H1 (cell line): ENCODE measurements at regions not wholly inside any gene's neighbourhood (a gene's known extent, or its start where the extent isn't known, plus 50 kb on each side); places are given as distances from the start of the nearest gene placed in this dataset.
"Not testable (repeated sequence)": the region's sequence is repeated elsewhere in the genome, so short reads cannot be mapped to it uniquely, and the experiment has no call there.

ENCODE experiments used
- CTCF ChIA-PET: fragments of 300-600 bp; sonication (Branson Sonifier 250); formaldehyde crosslinking; loops from one replicate; lab custom pipeline; 2021; ENCODE audit not compliant: partially characterized antibody; lab: Charles Lee
- POLR2A ChIA-PET: fragments of 300-600 bp; sonication (Branson Sonifier 250); formaldehyde crosslinking; loops from one replicate; lab custom pipeline; 2021; ENCODE audit warnings: inconsistent platforms; ENCODE audit not compliant: partially characterized antibody; lab: Charles Lee
- DNase-seq, 2 experiments: peaks; one replicate each; pipeline versions ENCODE4 v3.0.0 to v3.0.0-alpha.2; 2010 to 2022; ENCODE audit warnings: low spot score in 2 of 2, low read depth in 1 of 2, mixed read lengths in 1 of 2
- FAIRE-seq: peaks from 2 replicates; lab custom pipeline; 2011; peaks lifted over from hg19 to GRCh38; lab: Jason Lieb, UNC
- H2AFZ ChIP-seq: 2 replicates; pipeline ENCODE4 v1.8.1; 2012; ENCODE audit warnings: low read length, inconsistent platforms
- H2AK5ac ChIP-seq: 2 replicates; pipeline ENCODE4 v1.6.1; 2013; ENCODE audit warnings: low read depth, low read length
- H2BK120ac ChIP-seq: replicated peaks from 2 replicates; pipeline ENCODE3; 2013; ENCODE audit warnings: low read depth, low read length, inconsistent platforms
- H2BK12ac ChIP-seq: 2 replicates; pipeline ENCODE4 v1.6.1; 2013; ENCODE audit warnings: low read depth, low read length
- H2BK15ac ChIP-seq: 2 replicates; pipeline ENCODE4 v1.6.1; 2013; ENCODE audit warnings: low read length
- H2BK20ac ChIP-seq: 2 replicates; pipeline ENCODE4 v1.6.1; 2013; ENCODE audit warnings: low read length
- H2BK5ac ChIP-seq: 2 replicates; pipeline ENCODE4 v1.6.1; 2013; ENCODE audit warnings: low read depth, low read length
- H3K14ac ChIP-seq: 2 replicates; pipeline ENCODE4 v1.6.1; 2013; ENCODE audit warnings: inconsistent platforms; ENCODE audit not compliant: insufficient read length
- H3K18ac ChIP-seq: 2 replicates; pipeline ENCODE4 v1.6.1; 2013; ENCODE audit warnings: low read length; ENCODE audit errors: extremely low read depth
- H3K23ac ChIP-seq: 2 replicates; pipeline ENCODE4 v1.6.1; 2013; ENCODE audit warnings: inconsistent platforms; ENCODE audit not compliant: insufficient read length
- H3K23me2 ChIP-seq: 2 replicates; pipeline ENCODE4 v1.6.1; 2013; ENCODE audit warnings: low read depth, low read length
- H3K27ac ChIP-seq: 2 replicates; pipeline ENCODE4 v1.6.1; 2011; ENCODE audit warnings: low read depth, low read length, inconsistent platforms
- H3K27me3 ChIP-seq, 4 experiments: replicated peaks in 1 of 4; 1 replicate in 1 of 4; 2 replicates in 3 of 4; pipeline versions ENCODE4 v1.6.1 to v1.8.1; 2011 to 2013; ENCODE audit warnings: low read length in 3 of 4, mild to moderate bottlenecking in 3 of 4, inconsistent platforms in 2 of 4, mixed read lengths in 2 of 4, moderate library complexity in 1 of 4; ENCODE audit not compliant: control insufficient read depth in 3 of 4, insufficient read depth in 3 of 4; ENCODE audit errors: extremely low read depth in 1 of 4
- H3K36me3 ChIP-seq, 4 experiments: 2 replicates each; pipeline versions ENCODE4 v1.6.1 to v1.8.1; 2011 to 2013; ENCODE audit warnings: mild to moderate bottlenecking in 4 of 4, low read length in 3 of 4, moderate library complexity in 2 of 4, control low read depth in 1 of 4, inconsistent platforms in 1 of 4; ENCODE audit not compliant: insufficient read depth in 4 of 4, control insufficient read depth in 2 of 4
- H3K4ac ChIP-seq: replicated peaks from 2 replicates; pipeline ENCODE3; 2013; ENCODE audit warnings: low read length, low read depth, mixed read lengths, inconsistent platforms; ENCODE audit not compliant: insufficient read length
- H3K4me1 ChIP-seq, 4 experiments: replicated peaks in 1 of 4; 1 replicate in 1 of 4; 2 replicates in 3 of 4; pipeline versions ENCODE4 v1.6.1 to v1.8.1; 2011 to 2013; ENCODE audit warnings: low read length in 3 of 4, inconsistent platforms in 2 of 4, mixed read lengths in 1 of 4; ENCODE audit not compliant: insufficient read depth in 4 of 4, control insufficient read depth in 3 of 4
- H3K4me2 ChIP-seq, 2 experiments: 2 replicates each; pipeline versions ENCODE4 v1.6.1 to v1.8.1; 2011 to 2013; ENCODE audit warnings: low read depth in 2 of 2, low read length in 2 of 2, control low read depth in 1 of 2, inconsistent platforms in 1 of 2, mild to moderate bottlenecking in 1 of 2; ENCODE audit not compliant: insufficient read depth in 1 of 2
- H3K4me3 ChIP-seq, 4 experiments: fragments of 200-600, 300-600 bp in 1 of 4; sonication (generic), shearing (Covaris generic), sonication (Bioruptor Twin) in 1 of 4; 2 replicates each; pipeline versions ENCODE4 v1.5.1 to v1.8.1; 2011 to 2016; ENCODE audit warnings: low read length in 4 of 4, low read depth in 3 of 4, control low read depth in 2 of 4, inconsistent platforms in 2 of 4, mild to moderate bottlenecking in 2 of 4, mixed read lengths in 1 of 4, moderate library complexity in 1 of 4; ENCODE audit not compliant: insufficient read depth in 2 of 4; ENCODE audit errors: extremely low read depth in 1 of 4
- H3K56ac ChIP-seq: replicated peaks from 2 replicates; pipeline ENCODE3; 2013; ENCODE audit warnings: low read depth, mild to moderate bottlenecking, mixed read lengths, low read length, inconsistent platforms; ENCODE audit not compliant: insufficient read length
- H3K79me1 ChIP-seq: 2 replicates; pipeline ENCODE4 v1.6.1; 2013; ENCODE audit warnings: low read depth, low read length, control low read depth
- H3K79me2 ChIP-seq, 2 experiments: 2 replicates each; pipeline versions ENCODE4 v1.6.1 to v1.8.1; 2012 to 2013; ENCODE audit warnings: low read length in 2 of 2, mild to moderate bottlenecking in 2 of 2, inconsistent platforms in 1 of 2; ENCODE audit not compliant: insufficient read depth in 2 of 2, control insufficient read depth in 1 of 2
- H3K9ac ChIP-seq, 4 experiments: replicated peaks in 1 of 4; 1 replicate in 1 of 4; 2 replicates in 3 of 4; pipeline versions ENCODE4 v1.6.1 to v1.8.1; 2011 to 2013; ENCODE audit warnings: low read depth in 3 of 4, low read length in 3 of 4, control low read depth in 2 of 4, mild to moderate bottlenecking in 2 of 4, moderate library complexity in 2 of 4, inconsistent platforms in 1 of 4; ENCODE audit errors: extremely low read depth in 1 of 4
- H3K9me3 ChIP-seq, 2 experiments: 2 replicates each; pipeline versions ENCODE4 v1.6.1 to v1.8.1; 2012 to 2013; ENCODE audit warnings: mild to moderate bottlenecking in 2 of 2, moderate library complexity in 2 of 2, control low read depth in 1 of 2, inconsistent platforms in 1 of 2, low read depth in 1 of 2, low read length in 1 of 2, mixed read lengths in 1 of 2; ENCODE audit not compliant: insufficient read depth in 2 of 2
- H4K20me1 ChIP-seq, 2 experiments: replicated peaks in 1 of 2; 2 replicates each; pipeline versions ENCODE3 to v1.8.1; 2011 to 2013; ENCODE audit warnings: inconsistent platforms in 2 of 2, low read length in 2 of 2, mild to moderate bottlenecking in 1 of 2; ENCODE audit not compliant: insufficient read depth in 2 of 2, control insufficient read depth in 1 of 2
- H4K5ac ChIP-seq: 2 replicates; pipeline ENCODE4 v1.6.1; 2013; ENCODE audit warnings: low read length, low read depth, mixed read lengths, inconsistent platforms; ENCODE audit not compliant: insufficient read length
- H4K8ac ChIP-seq: 2 replicates; pipeline ENCODE4 v1.8.0; 2013; ENCODE audit warnings: mild to moderate bottlenecking, moderate library complexity, low read length, inconsistent platforms; ENCODE audit not compliant: insufficient read depth; ENCODE audit errors: extremely low read depth
- H4K91ac ChIP-seq: replicated peaks from 2 replicates; pipeline ENCODE3; 2013; ENCODE audit warnings: low read length, mixed read lengths, inconsistent platforms; ENCODE audit not compliant: insufficient read length
- ASH2L ChIP-seq: fragments of 200-600, 300-600 bp; sonication (generic); IDR thresholded peaks from one replicate; pipeline ENCODE4 v1.7.1; 2017; ENCODE audit warnings: low read length
- EGR1 ChIP-seq: IDR thresholded peaks from 2 replicates; pipeline ENCODE4 v1.6.1; 2011; ENCODE audit warnings: low read depth, low read length, borderline replicate concordance
- EZH2 ChIP-seq: fragments of 200-600 bp; sonication (generic); IDR thresholded peaks from 2 replicates; pipeline ENCODE4 v1.7.1; 2012; ENCODE audit warnings: low read depth, mild to moderate bottlenecking, moderate library complexity, low read length, inconsistent platforms; ENCODE audit not compliant: severe bottlenecking
- MAFK ChIP-seq: IDR thresholded peaks from 2 replicates; pipeline ENCODE4 v1.6.1; 2012; ENCODE audit warnings: low read depth, mild to moderate bottlenecking, improper control_type of control experiment, low read length
- RBBP5 ChIP-seq: IDR thresholded peaks from 2 replicates; pipeline ENCODE4 v1.7.1; 2012; ENCODE audit warnings: low read depth, mild to moderate bottlenecking, inconsistent platforms, low read length, moderate library complexity, borderline replicate concordance
- SIX5 ChIP-seq: IDR thresholded peaks from 2 replicates; pipeline ENCODE4 v1.6.1; 2011; ENCODE audit warnings: mild to moderate bottlenecking, low read depth, low read length
- SRF ChIP-seq: IDR thresholded peaks from 2 replicates; pipeline ENCODE4 v1.6.1; 2011; ENCODE audit warnings: mild to moderate bottlenecking, low read depth, low read length, moderate library complexity
- WGBS, 2 experiments: shearing (Covaris generic) in 1 of 2; methylation state at CpG; one replicate each; pipeline versions ENCODE4 v1.1.6 to v1.1.7; 2013 to 2015; ENCODE audit warnings: low lambda C conversion rate in 2 of 2, mixed read lengths in 2 of 2, inconsistent platforms in 1 of 2, low coverage in 1 of 2, missing lambda C conversion rate in 1 of 2; ENCODE audit not compliant: insufficient replicate concordance in 2 of 2, insufficient coverage in 1 of 2, insufficient read length in 1 of 2; ENCODE audit errors: extremely low coverage in 1 of 2, missing lambda C conversion rate in 1 of 2; 5-methylcytosine and 5-hydroxymethylcytosine counted together

DNA sequence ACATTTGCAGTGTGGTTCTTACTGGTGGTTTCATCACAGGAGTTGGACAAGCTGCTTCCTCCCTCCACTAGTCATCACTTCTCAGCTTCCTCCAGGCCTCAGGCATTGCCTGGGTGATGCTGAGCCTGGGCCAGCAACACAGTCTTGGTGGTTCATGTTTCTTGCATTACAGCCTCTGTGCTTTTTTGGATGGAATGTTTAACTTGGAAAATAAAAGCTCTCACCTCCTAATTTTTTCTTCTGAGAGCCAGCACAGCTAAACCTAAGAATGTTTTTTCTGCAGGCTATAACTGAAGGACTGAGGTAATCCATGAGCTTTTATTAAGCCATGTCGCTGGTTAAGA lies 66.1 kb upstream of the RHOU start (continued):
- TF ChIP-seq RBBP5, result no peak
- TF ChIP-seq SRF, result no peak
- no peak for TF ChIP-seq EZH2
- no peak for TF ChIP-seq MAFK
- no peak for TF ChIP-seq EGR1
- no peak for TF ChIP-seq ASH2L
- no peak for TF ChIP-seq SIX5

DNA sequence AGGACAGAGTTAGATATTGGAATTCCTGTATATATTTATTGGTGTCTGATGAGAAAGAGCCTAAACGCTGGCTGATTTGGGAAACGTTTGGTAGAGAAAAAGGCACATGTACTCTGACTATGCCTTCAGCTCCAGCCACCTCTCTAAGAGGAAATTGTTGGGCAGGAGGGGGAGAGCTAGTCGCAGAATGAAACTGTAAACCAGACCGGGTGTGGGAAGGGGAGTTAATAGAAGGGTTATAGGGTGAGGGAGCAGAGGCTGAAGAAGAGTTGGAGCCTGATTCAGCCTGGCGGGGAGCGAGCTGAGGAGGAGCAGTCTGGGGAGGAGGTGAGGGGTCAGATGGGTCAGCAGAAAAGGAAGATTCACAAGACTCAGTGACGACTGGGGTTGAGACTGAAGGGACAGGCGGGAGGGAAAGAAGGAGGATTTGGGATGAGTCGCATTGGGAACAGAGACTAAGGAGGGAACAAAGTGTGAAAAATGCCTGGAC lies 54.2 kb upstream of the RHOU start:
- H3K4me1 ChIP-seq, DNase-seq, H2BK12ac ChIP-seq, H3K79me1 ChIP-seq, H3K23me2 ChIP-seq, H3K18ac ChIP-seq, H2AK5ac ChIP-seq, H3K36me3 ChIP-seq, H3K9ac ChIP-seq, H4K8ac ChIP-seq, H2BK15ac ChIP-seq, H3K4me3 ChIP-seq, H4K20me1 ChIP-seq, H2BK20ac ChIP-seq, H3K9me3 ChIP-seq, H3K4ac ChIP-seq, POLR2A ChIA-PET, FAIRE-seq, H3K56ac ChIP-seq, H3K4me2 ChIP-seq, H4K5ac ChIP-seq, H4K91ac ChIP-seq, H3K23ac ChIP-seq, H2AFZ ChIP-seq, H2BK5ac ChIP-seq, H3K14ac ChIP-seq, H3K27ac ChIP-seq, H2BK120ac ChIP-seq, H3K79me2 ChIP-seq, H3K27me3 ChIP-seq: not testable (repeated sequence)
- WGBS, 2 experiments, result 88% methylated on average over 9 of the region's 9 CpGs; no CpG with 5 or more reads in 1 of the 2 experiments
- CTCF ChIA-PET, result interaction anchor here (1.2 to 1.9 kb wide), 2 partner anchors 17 to 574 kb away, joined by 3 to 6 read pairs; no protein-coding TSS in a partner anchor
